Neural cell (in vitro differentiated cells): ENCODE measurements at regions not wholly inside any gene's neighbourhood (a gene's known extent, or its start where the extent isn't known, plus 50 kb on each side); places are given as distances from the start of the nearest gene placed in this dataset.

Experiments
- EP300 ChIP-seq: fragments of 450-650 bp; conservative IDR thresholded peaks from 2 replicates; pipeline ENCODE4 v1.6.1; 2014; ENCODE audit warnings: antibody characterized with exemption, mild to moderate bottlenecking, moderate library complexity; ENCODE audit not compliant: poor library complexity, severe bottlenecking
- EZH2 ChIP-seq: fragments of 200-600, 300-800 bp; shearing (Covaris generic), sonication (generic); IDR thresholded peaks from 2 replicates; pipeline ENCODE4 v1.6.1; 2014; ENCODE audit warnings: antibody characterized with exemption, low read length, borderline replicate concordance, mild to moderate bottlenecking; ENCODE audit not compliant: insufficient read depth, poor library complexity, severe bottlenecking
- TAF1 ChIP-seq: IDR thresholded peaks from 2 replicates; pipeline ENCODE4 v1.6.1; 2012; ENCODE audit warnings: low read depth
- TF ChIP-seq, protein P1 (sequence below): fragments of 450-650 bp; IDR thresholded peaks from 2 replicates; pipeline ENCODE4 v1.5.1; 2014; ENCODE audit warnings: antibody characterized with exemption, mild to moderate bottlenecking, moderate library complexity; ENCODE audit not compliant: poor library complexity, severe bottlenecking

DNA sequence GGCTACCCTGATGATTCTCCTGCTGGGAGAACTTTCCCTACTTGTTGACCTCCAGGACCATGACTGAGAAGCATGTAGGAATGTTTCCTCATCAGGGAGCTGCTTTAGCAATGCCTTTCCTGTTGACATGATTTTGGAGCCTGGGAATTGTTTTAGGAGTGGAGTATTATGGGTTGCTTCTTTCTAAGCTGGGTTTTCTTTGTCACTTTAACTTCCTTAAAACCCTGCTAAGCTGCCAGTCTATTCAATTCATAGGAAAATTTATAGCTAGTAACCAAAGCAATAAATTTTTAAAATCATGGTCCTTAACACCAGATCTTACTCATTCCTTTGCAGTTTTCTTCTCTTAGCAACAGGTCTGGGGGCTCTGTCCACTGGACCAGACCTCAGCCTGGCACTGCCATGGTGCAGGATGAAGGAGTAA is 125.6 kb upstream of the TACR1 start:
- TF ChIP-seq, protein P1, sequence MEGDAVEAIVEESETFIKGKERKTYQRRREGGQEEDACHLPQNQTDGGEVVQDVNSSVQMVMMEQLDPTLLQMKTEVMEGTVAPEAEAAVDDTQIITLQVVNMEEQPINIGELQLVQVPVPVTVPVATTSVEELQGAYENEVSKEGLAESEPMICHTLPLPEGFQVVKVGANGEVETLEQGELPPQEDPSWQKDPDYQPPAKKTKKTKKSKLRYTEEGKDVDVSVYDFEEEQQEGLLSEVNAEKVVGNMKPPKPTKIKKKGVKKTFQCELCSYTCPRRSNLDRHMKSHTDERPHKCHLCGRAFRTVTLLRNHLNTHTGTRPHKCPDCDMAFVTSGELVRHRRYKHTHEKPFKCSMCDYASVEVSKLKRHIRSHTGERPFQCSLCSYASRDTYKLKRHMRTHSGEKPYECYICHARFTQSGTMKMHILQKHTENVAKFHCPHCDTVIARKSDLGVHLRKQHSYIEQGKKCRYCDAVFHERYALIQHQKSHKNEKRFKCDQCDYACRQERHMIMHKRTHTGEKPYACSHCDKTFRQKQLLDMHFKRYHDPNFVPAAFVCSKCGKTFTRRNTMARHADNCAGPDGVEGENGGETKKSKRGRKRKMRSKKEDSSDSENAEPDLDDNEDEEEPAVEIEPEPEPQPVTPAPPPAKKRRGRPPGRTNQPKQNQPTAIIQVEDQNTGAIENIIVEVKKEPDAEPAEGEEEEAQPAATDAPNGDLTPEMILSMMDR: no peak
- TF ChIP-seq TAF1 (no peak), EP300 (no peak), EZH2 (no peak)
